IPS DF 4.7 (cell line): ENCODE measurements at regions not wholly inside any gene's neighbourhood (a gene's known extent, or its start where the extent isn't known, plus 50 kb on each side); places are given as distances from the start of the nearest gene placed in this dataset.

Source experiments
- DNase-seq: peaks from one replicate; pipeline ENCODE4 v3.0.0-alpha.2; 2013; ENCODE audit warnings: low spot score; ENCODE audit errors: extremely low read depth

DNA sequence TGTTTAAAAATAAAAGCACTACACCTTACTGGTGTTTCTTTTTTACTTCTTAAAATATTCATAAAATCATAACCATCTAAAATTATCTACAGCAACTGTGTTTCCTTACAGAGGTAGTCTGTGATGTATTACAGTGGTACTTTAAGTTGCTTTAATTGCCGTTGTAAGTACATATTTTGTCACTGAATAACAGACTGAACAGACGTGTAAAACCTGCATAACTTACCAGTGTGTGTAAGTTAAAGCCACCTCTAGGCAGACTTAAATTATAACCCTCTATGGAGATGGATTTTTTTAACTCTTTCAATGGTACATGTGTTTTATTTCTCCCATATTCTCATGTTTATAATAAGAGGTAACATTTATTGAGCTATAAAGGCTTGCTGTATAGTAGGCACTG, 166.8 kb downstream of the NR4A2 start:
- DNase-seq = no peak

DNA sequence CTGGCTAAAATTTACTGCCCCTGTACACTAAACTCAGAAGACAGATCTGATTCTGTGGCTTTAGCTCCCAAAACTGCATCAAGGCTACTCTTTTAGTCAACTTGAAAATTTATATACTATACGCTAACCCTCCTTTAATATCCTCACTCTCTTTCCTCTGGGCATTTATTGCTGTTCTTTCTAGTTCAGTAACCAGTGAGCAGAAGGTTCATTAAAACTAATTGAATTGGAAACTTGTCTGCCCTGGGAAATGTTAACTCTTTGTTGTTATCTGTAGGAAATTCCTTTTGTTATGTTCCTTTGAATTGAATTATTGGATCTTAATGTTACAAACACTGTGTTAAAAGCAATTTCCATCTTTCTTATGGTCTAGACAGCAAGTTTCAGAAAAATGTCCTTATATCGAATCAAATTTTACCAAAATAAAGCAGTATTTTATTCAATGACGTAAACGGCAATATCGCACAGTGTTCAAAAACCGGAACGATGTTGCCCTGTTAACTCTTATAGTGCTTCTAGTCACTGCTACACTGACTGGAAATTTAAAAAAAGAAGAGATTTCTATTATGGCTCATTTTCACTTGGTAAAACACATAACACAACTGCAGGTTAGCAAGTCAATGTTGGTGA, 168.3 kb downstream of the NR4A2 start:
- DNase-seq = no peak

DNA sequence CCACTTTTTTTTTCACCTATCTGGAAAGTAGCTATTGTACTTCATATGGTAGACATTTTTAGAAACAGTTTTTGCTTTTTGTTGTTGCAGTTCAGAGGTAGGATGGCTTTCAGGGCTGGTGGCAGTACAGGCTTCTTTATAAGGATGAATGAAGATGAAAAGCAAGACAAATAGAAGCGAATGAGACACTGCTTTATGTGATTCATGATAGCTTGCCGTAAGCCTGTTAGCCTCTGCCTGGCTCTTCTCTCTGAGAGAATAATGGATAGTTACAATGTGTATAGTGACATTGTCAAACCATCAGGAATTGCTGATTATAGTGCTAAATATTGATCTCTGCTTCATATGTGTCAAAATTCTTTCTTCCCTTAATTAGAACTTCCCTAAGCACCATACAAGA, 173.7 kb downstream of the NR4A2 start:
- DNase-seq = no peak

DNA sequence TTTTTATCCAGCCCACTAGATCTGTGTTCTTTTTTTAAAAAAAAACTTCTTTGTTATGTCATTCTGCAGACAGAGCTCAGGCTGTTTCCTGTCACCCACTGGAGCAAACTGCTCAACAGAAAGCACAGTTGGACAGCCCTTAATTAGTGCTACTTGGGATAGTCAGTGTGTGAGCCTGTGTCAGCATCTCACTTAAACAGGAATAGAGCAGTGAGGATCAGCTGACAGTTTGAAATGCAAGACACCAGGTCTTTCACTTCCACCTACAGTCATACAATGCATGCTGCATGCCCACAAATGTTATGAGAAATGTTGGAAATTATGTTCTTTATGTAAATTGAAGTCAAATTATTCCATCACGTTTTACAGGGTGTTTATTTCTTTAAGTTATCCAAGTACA, 174.9 kb downstream of the NR4A2 start:
- DNase-seq = no peak

DNA sequence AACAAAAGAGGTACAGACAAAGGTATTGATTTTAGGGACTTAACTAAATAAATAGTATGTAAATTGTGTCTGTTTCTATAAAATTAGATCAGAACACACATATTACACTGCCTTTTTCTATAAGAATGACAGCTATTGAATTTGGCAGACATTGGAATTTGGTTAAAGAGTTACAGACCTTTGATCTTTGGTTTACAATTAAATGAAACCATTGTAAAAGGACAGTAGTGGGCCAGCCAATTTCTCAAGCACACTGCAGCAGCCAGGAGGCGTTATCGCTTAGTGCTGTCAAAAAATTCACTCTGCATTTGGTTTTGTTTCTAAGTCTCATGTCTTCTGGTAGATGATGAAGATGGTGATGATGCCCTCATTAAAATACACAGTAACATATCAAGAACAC, 175.9 kb downstream of the NR4A2 start:
- no peak for DNase-seq

DNA sequence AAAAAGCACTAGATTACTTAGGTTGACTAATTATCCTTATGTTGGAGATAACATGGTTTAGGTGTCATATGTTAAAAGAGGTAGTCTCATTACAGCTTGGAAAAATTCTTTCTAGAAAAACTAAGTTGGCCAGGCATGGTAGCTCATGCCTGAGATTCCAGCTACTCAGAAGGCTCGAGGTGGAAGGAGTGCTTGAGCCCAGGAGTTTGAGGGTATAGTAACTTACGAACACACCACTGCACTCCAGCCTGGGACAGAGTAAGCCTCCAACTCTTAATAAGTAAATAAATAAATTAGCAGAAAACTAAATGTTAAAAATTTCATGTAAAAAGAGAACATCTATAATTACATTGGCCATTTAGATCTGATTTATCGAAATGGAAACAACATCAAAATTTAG, 177.2 kb downstream of the NR4A2 start:
- no peak for DNase-seq

DNA sequence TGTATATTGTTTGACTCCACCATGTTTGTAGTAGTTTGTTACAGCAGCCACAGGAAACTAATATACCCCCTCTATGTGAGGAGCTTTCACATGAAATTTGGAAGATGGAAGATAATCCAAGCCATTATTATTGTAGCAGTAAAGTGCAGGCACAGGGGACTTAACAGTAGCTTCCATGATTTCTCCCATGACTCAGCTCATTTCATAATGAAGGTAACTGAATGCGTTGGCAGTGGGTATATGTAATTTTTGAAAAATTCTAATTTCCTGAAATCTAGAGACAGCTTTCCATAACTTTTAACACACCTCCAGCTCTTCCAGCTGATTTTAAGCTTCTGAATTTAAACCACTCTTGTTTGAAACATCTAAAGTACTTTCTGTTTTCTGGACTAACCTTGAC, 181.2 kb downstream of the NR4A2 start:
- no peak for DNase-seq

DNA sequence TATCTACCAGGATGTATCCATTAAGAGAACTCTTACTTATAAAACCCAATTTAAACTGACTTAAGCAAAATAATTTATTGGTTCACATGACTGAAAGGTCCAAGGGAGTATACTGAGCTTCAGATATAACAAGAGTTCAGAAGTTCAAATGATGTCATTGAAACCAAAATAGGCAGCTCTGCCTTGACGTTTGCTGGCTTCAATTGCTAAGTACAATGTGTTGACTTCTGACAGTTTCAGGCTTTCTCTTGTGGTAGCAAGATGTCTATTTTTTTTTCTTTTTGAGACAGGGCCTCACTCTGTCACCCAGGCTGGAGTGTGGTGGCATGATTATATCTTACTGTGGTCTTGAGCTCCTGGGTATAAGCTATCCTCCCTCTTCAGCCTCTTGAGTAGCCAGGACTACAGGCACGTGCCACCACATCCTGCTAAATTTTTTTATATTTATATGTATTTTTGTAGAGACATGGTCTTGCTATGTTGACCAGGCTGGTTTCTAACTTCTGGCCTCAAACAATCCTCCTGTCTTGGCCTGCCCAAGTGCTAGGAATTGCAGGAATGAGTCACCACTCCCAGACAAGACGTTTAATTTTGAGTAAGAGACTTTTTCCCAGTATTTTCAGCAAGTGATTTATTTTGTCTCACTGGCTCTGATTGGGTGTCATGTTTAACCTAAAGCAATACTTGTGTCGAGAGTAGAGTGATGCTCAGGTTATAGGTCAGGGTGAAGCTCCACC, 184.8 kb downstream of the NR4A2 start:
- no peak for DNase-seq

DNA sequence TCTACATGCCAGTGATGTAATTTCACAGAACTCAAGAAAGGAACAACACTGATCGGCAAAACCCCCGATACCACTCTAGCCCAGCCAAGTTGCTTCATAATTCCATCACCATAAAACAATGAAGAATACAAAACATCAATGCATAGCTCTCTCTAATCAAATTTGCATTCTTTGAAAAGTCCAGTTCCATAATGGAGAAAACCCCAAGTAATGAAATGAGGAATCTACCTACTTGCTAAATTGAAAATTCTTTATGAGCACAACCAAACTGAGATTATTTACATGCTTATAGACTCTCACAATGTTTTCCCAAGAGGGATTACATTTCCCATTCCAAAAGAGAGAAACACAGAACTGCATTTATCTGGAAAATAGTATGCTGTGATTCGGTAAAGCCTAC, 186.5 kb downstream of the NR4A2 start:
- no peak for DNase-seq

DNA sequence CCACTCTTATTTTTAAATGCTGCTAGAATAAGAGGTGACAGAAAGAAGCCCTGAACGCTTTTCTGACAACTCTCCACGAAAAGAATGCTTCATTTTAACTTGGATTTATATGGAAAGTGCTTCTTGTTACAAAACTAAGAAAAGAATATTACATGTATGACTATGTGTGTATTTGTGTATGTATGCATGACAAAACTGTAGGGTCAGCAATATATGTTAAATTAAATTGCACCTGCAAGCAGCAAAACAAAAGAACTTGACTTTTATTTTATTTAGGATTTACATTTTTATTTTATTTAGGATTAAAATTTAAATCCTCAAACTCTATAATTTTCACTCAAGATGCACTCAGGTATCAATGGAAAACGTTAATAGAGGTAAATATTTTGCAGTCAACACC, 187.1 kb downstream of the NR4A2 start:
- no peak for DNase-seq

DNA sequence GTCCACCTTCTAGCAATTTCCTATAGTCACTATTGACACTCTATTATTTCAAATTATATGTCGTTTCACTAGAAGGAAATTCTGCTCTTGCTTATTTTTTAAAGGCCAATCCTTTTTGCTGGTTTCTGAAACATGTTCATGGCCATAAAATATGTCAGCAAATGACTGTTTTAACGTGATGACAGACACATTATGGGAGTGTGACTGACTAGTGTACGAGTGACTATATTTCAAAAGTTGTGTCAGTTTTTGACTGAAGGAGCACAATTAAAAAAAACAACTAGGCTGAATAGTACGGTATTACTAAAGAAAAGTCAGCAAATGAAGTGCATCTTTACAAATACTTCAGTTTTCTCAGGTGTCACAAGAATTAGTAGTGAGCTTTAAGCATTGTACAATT, 196.0 kb downstream of the NR4A2 start:
- DNase-seq = no peak

DNA sequence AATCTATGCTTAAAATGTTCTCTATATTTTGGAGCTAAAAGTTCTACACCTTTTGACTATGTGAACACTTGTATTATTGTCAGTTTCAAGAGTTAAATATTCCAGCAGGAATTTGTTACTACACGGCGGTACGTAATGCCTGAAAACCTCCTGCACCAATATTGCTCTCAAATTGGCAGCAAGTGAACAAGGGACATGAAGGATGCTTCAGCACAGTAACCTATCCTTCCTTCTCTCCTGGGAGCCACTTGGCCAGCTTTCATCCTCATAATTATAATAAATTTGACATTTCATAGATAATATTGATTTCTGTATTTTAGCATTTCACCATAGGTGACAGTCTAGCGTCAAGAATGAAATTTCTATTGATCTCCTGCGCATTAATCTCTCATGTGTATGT, 197.6 kb downstream of the NR4A2 start:
- no peak for DNase-seq

DNA sequence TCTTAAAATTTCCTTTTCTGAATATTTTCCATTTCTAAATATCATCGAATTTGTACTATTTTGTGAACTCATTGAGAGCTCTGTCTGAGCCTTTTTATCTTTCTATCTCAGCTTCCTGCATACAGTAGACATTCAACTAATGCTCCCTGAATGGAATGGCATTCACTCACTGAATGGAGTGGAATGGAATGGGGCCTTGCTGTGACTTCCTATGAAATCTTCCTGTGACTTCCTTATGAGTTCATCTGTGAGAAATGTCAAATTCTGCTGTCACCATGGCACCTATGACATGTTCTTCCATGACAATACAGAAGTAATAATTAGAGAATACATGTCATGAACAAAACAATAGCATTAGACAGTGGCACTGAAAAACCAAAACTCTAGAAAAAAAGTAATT, 199.6 kb downstream of the NR4A2 start:
- no peak for DNase-seq

DNA sequence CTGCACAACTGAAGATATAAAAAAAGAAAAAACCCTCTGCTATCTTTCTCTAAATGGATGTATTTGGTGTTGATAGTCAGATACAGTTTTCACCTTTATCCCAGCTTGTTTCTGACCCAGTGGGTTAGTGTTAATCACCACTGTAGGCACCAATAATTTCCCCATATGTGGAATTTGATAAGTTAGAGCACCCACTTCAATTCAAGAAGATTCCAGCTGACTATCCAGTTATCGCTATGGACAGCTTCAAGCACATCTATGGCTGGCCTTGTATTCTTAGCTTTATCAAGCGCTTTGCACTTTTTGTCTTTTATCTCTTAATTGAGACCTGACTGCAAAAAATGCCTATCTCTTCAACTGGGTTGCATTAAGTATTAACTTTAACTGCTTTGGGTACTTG, 200.4 kb downstream of the NR4A2 start:
- no peak for DNase-seq

DNA sequence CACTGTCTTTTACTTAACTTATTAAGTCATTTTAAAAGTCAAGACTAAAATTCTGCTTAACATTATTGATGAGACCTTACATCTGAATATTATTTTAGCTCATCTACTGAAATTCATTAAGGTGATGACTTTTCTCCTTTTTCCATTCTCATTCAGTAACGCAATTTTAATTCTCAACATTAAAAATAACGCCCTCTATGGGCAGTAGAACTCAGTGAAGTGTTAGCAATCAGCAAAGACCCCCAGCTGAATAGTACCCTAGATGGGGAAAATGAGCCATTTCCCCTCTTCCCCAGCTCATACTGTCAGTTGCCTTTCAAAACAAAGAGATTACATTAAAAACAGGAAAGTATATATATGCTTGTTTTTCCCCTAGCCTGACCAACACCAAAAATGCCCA, 203.3 kb downstream of the NR4A2 start:
- DNase-seq = no peak

DNA sequence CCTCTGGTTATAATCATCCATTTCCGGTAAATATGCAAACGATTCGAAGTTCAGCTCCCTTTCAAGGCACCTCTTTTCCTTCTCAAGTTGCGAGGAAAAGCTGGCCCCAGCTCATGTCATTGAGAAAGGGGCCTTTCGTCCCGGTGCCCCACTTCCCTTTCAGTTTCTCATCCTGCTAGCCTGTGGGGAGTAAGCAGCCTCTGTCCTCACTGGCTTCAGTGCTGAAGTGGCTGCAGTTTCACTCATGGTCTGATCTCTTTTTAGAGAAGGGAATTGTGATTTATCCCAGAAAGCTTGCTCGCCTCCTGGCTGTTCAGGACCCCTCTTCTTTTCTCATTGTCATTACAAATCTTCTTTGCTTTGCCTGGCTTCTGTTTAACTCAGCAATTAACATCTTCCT, 207.5 kb downstream of the NR4A2 start:
- no peak for DNase-seq

DNA sequence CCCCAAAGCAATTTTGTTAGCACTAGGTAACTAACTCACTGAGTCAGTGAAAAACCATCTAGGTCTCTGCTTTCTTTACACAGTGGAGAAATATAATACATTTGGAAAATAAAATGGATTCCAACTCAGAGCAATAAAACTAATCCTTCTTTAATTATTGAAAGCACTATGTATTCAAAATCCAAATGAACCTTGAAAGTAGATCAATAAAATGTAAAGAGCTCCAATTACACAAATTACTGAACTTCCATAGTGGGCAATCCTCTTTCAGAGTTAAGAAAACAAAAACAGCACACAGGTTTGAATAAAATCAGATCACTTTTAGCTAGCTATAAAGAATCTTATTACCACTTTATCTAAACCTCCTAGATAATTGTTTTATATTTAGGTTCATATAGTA, 208.1 kb downstream of the NR4A2 start:
- DNase-seq = no peak

DNA sequence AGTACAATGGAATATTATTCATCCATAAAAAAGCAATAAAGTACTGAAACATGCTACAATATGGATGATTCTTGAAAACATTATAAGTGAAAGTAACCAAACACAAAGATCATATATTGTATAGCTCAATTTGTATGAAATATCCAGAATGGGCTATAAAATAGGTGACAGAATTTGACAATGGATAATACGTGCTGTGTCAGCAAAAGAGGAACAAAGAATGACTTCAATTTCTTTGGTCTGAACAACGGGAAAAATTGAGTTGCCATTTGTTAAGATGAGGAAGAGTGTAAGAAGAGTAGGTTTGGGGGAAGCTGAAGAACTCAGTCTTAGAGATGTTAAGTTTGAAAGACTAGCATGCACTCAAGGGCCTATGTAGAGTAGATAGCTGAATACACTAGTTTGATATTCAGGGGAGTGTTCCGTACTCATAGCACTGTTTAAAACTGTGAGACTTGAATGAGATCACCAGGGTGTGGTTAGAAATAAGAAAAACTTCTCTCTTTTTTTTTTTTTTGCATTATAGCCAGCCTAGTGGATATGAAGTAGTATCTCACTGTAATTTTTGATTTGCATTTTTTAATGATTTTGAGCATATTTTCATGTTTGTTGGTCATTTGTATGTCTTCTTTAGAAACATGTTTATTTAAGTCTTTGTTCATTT, 213.6 kb downstream of the NR4A2 start:
- no peak for DNase-seq

DNA sequence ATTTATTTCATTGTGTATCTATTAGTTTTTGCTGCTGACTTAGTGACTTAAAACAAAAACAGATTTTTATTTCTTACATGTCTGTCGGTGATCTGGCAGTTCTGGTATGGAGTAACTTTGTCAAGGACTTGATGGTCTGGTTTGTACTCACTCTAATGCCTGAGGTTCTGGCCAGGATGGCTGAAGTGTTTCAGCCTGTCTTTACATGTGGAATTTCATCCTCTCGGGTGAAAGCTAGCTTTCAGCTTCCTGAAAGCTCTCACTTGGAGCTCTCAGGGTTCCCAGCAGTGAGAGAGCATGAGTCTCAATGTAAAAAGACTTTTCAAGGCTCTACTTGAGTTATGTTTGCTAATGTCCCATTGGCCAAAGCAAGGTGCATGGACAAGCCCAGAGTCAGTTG, 216.4 kb downstream of the NR4A2 start:
- DNase-seq = no peak

DNA sequence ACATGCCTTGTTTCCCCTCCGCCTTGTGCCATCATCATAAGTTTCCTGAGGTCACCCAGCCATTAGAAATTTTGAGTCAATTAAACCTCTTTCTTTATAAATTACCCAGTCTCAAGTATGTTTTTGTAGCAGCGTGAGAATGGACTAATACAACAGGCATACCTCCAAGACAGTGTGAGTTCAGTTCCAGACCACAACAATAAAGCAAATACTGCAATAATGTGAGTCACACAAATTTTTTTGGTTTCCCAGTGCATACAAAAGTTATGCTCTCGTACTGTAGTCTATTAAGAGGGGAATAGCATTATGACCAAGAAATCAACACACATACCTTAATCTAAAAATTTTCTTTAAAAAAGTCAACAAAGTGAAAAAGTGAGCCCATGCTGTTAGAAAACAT, 217.2 kb downstream of the NR4A2 start:
- DNase-seq = no peak

DNA sequence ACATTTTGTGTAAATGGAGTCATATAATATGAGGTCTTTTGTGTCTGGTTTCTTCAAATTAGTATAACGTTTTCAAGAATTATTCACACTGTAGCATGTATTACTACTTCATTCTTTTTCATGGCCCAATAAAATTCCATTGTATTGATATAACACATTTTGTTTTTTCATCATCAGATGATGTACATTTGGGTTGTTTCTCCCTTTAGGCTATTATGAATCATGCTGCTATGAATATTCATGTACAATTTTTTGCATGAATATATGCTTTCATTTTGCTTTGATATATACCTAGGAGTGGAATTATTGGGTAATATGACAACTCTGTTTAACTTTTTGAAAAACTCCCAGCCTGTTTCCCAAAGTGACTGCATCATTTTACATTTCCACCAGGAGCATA, 220.2 kb downstream of the NR4A2 start:
- DNase-seq = no peak

DNA sequence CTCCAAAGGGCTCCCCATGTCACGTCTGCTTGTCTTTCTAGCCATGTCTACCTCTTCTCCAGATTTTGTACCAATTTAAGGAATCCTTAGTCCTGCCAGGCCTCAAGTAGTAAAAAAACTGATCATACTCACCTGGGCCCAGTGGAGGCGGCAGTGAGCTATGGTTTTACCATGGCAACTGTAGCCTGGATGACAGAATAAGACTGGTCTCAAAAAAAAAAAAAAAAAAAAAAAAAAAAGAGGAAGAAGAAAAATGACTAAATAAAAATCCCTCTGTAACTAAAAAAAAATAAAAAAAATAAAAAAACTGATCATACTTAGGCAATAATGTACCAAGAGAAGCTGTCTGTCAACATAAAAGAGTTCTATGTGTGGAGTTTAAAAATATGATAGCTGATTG, 221.6 kb downstream of the NR4A2 start:
- no peak for DNase-seq

DNA sequence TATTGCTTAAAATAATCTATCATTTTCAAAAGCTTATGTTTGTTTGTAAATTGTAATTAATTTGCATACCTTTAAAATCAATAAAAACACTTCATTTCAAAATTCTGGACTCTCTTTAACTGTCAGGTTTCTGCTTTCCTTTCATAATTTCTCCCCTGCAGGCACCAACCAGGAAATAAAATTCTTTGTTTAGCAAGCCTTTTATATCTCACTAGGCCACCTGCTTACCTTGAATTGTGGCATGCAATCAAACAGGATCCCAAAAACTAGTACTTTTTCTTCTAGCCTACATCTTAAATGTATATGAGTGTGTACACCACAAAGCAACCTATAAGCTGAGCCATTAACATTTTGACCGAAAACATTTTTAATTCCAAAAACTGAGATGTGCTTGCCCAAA, 233.1 kb downstream of the NR4A2 start:
- DNase-seq = no peak
